GM12878 (cell line): ENCODE measurements at regions not wholly inside any gene's neighbourhood (a gene's known extent, or its start where the extent isn't known, plus 50 kb on each side); places are given as distances from the start of the nearest gene placed in this dataset.

Experiments used
- ATAC-seq: fragments of 200-7000 bp; cut with Tn5 transposase; 3 replicates; pipeline ENCODE4 v1.9.1; 2020; ENCODE audit warnings: mild to moderate bottlenecking, moderate library complexity
- BruUV-seq: library from RNA; stranded (reverse); fragments of 400-500 nt; replicated peaks from 2 replicates; lab custom pipeline; 2021; lab: Mats Ljungman, UMichigan
- CTCF ChIA-PET: fragments of 300-600 bp; sonication (Branson Sonifier 250); formaldehyde crosslinking; extraction: SDS; loops from one replicate; lab custom pipeline; 2021; ENCODE audit warnings: inconsistent platforms; lab: Yijun Ruan, JAX
- POLR2A ChIA-PET: fragments of 350-600 bp; formaldehyde crosslinking; extraction: SDS; loops from one replicate; lab custom pipeline; 2021; ENCODE audit warnings: inconsistent platforms; lab: Charles Lee
- RAD21 ChIA-PET: fragments of 300-600 bp; sonication (Branson Sonifier 250); formaldehyde crosslinking; loops from one replicate; lab custom pipeline; 2023; ENCODE audit warnings: antibody characterized with exemption; ENCODE audit not compliant: unreplicated experiment; lab: Charles Lee
- SMC1A ChIA-PET: fragments of 300-600 bp; sonication (Branson Sonifier 250); formaldehyde crosslinking; loops from one replicate; lab custom pipeline; 2023; ENCODE audit not compliant: unreplicated experiment, uncharacterized antibody; lab: Charles Lee
- DNase-seq: peaks from one replicate; pipeline ENCODE4 v3.0.0-alpha.2; 2011; ENCODE audit warnings: low read depth, low spot score
- FAIRE-seq: peaks from 3 replicates; lab custom pipeline; 2011; peaks lifted over from hg19 to GRCh38; lab: Jason Lieb, UNC
- H2AFZ ChIP-seq: 2 replicates; pipeline ENCODE4 v1.6.0; 2011; ENCODE audit warnings: low read depth, low read length, control low read depth; ENCODE audit not compliant: control insufficient read depth
- H3K27ac ChIP-seq: 2 replicates; pipeline ENCODE4 v1.5.1; 2011; ENCODE audit warnings: control low read depth; ENCODE audit not compliant: control insufficient read depth, insufficient read depth
- H3K27me3 ChIP-seq, 2 experiments: replicated peaks in 1 of 2; 2 replicates each; pipeline versions ENCODE4 v1.6.0 to v1.6.1; 2011; ENCODE audit warnings: low read length in 1 of 2; ENCODE audit not compliant: control insufficient read depth in 2 of 2, insufficient read depth in 2 of 2
- H3K36me3 ChIP-seq, 2 experiments: 2 replicates each; pipeline ENCODE4 v1.5.1; 2011; ENCODE audit warnings: low read length in 1 of 2; ENCODE audit not compliant: control insufficient read depth in 2 of 2, insufficient read depth in 2 of 2
- H3K4me1 ChIP-seq: 2 replicates; pipeline ENCODE4 v1.6.1; 2011; ENCODE audit warnings: mild to moderate bottlenecking, low read length, moderate library complexity, mixed read lengths; ENCODE audit not compliant: control insufficient read depth, insufficient read depth
- H3K4me2 ChIP-seq: 2 replicates; pipeline ENCODE4 v1.6.0; 2011; ENCODE audit warnings: control low read depth; ENCODE audit not compliant: control insufficient read depth, insufficient read depth
- H3K4me3 ChIP-seq: fragments of 200-600 bp; sonication (generic); 2 replicates; pipeline ENCODE4 v1.5.1; 2016
- H3K79me2 ChIP-seq: 2 replicates; pipeline ENCODE4 v1.6.0; 2011; ENCODE audit warnings: low read length; ENCODE audit not compliant: control insufficient read depth, insufficient read depth
- H3K9ac ChIP-seq: 2 replicates; pipeline ENCODE4 v1.8.0; 2011; ENCODE audit warnings: low read length, control low read depth, mixed read lengths; ENCODE audit not compliant: control insufficient read depth, insufficient read depth
- H3K9me3 ChIP-seq: replicated peaks from 3 replicates; pipeline ENCODE4 v1.5.1; 2011; ENCODE audit warnings: mild to moderate bottlenecking, low read length; ENCODE audit not compliant: control insufficient read depth, insufficient read depth
- H4K20me1 ChIP-seq: 2 replicates; pipeline ENCODE4 v1.6.0; 2011; ENCODE audit not compliant: control insufficient read depth, insufficient read depth
- GATAD2B ChIP-seq: fragments of 450-650 bp; conservative IDR thresholded peaks from 2 replicates; pipeline ENCODE4 v1.6.1; 2017; ENCODE audit warnings: low read depth, mild to moderate bottlenecking, moderate library complexity
- IRF4 ChIP-seq: IDR thresholded peaks from 2 replicates; pipeline ENCODE4 v1.6.1; 2011; ENCODE audit warnings: low read depth, low read length
- POLR2AphosphoS5 ChIP-seq: IDR thresholded peaks from 2 replicates; pipeline ENCODE4 v1.6.1; 2011; ENCODE audit warnings: mild to moderate bottlenecking, low read length, inconsistent platforms
- RELA ChIP-seq: fragments of 450-650 bp; IDR thresholded peaks from 2 replicates; pipeline ENCODE4 v1.8.0; 2014; ENCODE audit warnings: borderline replicate concordance; ENCODE audit not compliant: partially characterized antibody
- SUPT20H ChIP-seq: IDR thresholded peaks from 2 replicates; pipeline ENCODE4 v1.6.1; 2011; ENCODE audit warnings: low read depth, mild to moderate bottlenecking, low read length, moderate library complexity, borderline replicate concordance; ENCODE audit not compliant: control insufficient read depth
- TARDBP ChIP-seq: IDR thresholded peaks from 2 replicates; pipeline ENCODE4 v1.6.1; 2016; ENCODE audit warnings: borderline replicate concordance
- ZSCAN29 ChIP-seq: fragments of 450-650 bp; IDR thresholded peaks from 2 replicates; pipeline ENCODE4 v1.6.1; 2017; ENCODE audit warnings: mild to moderate bottlenecking, moderate library complexity
- WGBS: methylation state at CpG from one replicate; pipeline ENCODE4 v1.1.6; 2016; ENCODE audit warnings: low lambda C conversion rate; ENCODE audit not compliant: insufficient replicate concordance, insufficient coverage; ENCODE audit errors: missing lambda C conversion rate; 5-methylcytosine and 5-hydroxymethylcytosine counted together
- in situ Hi-C: fragments of 300-500 bp; cut with MboI; formaldehyde crosslinking; loops from 9 replicates; pipeline ENCODE4 v1.14.3; 2018; ENCODE audit warnings: mixed read lengths
- intact Hi-C: fragments of 100-400 bp; cut with micrococcal nuclease; formaldehyde crosslinking; loops from one replicate; pipeline ENCODE4 v1.14.2; 2022; ENCODE audit not compliant: unreplicated experiment
- TF ChIP-seq, protein P1 (sequence below): fragments of 450-650 bp; conservative IDR thresholded peaks from 2 replicates; pipeline ENCODE4 v1.6.1; 2017; ENCODE audit warnings: mild to moderate bottlenecking, moderate library complexity
- TF ChIP-seq, protein P2 (sequence below): fragments of 450-650 bp; IDR thresholded peaks from 2 replicates; pipeline ENCODE4 v1.6.1; 2017; ENCODE audit warnings: antibody characterized with exemption, mild to moderate bottlenecking, moderate library complexity
- TF ChIP-seq, protein P3 (sequence below): fragments of 450-650 bp; IDR thresholded peaks from 2 replicates; pipeline ENCODE4 v1.6.1; 2017; ENCODE audit warnings: low read depth, mild to moderate bottlenecking, moderate library complexity

DNA sequence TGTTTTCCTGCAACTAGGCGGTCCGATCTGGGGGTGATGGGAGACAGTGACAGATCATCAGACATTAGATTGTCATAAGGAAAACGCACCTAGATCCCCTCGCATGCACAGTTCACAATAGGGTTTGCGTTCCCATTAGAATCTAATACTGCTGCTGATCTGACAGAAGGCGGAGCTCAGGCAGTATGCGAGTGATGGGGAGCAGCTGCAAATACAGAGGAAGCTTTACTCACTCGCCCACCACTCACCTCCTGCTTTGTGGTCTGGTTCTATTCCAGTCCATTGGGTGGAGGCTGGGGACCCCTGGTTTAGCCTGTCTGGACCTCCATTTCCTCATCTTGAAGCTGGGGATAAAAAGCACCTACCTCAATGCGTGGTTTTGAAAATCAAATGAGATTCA, 437.5 kb upstream of the PROK2 start:
- POLR2A ChIA-PET = interaction anchor here (0.6 kb wide), 1 partner anchor 127 kb away, joined by 4 read pairs; no protein-coding TSS in a partner anchor
- Histone ChIP-seq H3K4me1 (no peaks in the 10 kb centered on the region), H3K4me2 (no peak overlapping the region), H3K9me3 (peaks cover 15% of the 10 kb centered on the region), H3K27ac (no peak overlapping the region), H4K20me1 (no peaks in the 10 kb centered on the region), H2AFZ (no peak overlapping the region), H3K79me2 (no peaks in the 10 kb centered on the region), H3K36me3 (no peaks in the 10 kb centered on the region), H3K4me3 (no peak overlapping the region), H3K9ac (no peak overlapping the region), H3K27me3 (no peaks in the 10 kb centered on the region)
- in situ Hi-C loops (no loop called here), intact Hi-C loops (no loop called here)
- SMC1A ChIA-PET = no interaction called here
- CTCF ChIA-PET = interaction anchor here (1.4 kb wide), 1 partner anchor 26 kb away, joined by 3 read pairs; no protein-coding TSS in a partner anchor
- WGBS = 71% methylated on average over 9 of the region's 9 CpGs
- DNase-seq = no peak
- no peak for TF ChIP-seq GATAD2B
- TF ChIP-seq, protein P1, sequence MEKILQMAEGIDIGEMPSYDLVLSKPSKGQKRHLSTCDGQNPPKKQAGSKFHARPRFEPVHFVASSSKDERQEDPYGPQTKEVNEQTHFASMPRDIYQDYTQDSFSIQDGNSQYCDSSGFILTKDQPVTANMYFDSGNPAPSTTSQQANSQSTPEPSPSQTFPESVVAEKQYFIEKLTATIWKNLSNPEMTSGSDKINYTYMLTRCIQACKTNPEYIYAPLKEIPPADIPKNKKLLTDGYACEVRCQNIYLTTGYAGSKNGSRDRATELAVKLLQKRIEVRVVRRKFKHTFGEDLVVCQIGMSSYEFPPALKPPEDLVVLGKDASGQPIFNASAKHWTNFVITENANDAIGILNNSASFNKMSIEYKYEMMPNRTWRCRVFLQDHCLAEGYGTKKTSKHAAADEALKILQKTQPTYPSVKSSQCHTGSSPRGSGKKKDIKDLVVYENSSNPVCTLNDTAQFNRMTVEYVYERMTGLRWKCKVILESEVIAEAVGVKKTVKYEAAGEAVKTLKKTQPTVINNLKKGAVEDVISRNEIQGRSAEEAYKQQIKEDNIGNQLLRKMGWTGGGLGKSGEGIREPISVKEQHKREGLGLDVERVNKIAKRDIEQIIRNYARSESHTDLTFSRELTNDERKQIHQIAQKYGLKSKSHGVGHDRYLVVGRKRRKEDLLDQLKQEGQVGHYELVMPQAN = no peak
- RAD21 ChIA-PET = no interaction called here
- no TSS peak for BruUV-seq
- ATAC-seq = no peak
- FAIRE-seq = no peak

DNA sequence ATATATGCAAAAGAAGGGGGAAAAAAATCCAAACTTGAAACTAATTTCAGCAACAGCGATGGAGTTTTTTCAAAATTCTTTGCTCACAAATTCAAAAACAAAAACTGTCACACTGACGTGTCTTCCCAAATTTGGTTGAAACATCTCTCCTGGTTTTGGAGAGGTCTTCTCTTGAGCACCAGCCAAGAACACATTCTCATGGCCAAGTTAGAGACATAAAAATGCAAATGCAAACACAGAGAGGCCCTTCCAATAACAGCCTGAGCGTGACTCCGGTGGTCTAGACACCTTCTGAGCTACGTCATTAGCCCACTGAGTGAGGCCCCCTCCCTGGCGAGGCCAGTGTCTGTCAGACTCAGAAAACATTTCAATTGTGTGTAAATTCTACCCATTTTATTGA, 436.0 kb upstream of the PROK2 start:
- WGBS = 51% methylated on average over 6 of the region's 6 CpGs
- no peak overlapping the region for H3K27ac ChIP-seq
- CTCF ChIA-PET = no interaction called here
- intact Hi-C loops = no loop called here
- FAIRE-seq (no peak), ATAC-seq (no peak), DNase-seq (no peak)
- peaks cover 9% of the 10 kb centered on the region for H3K9me3 ChIP-seq
- no peaks in the 10 kb centered on the region for H3K4me1 ChIP-seq
- no TSS peak for BruUV-seq
- no peak overlapping the region for H3K9ac ChIP-seq
- no peak overlapping the region for H3K4me2 ChIP-seq
- no peaks in the 10 kb centered on the region for H3K27me3 ChIP-seq
- RAD21 ChIA-PET = no interaction called here
- no peaks in the 10 kb centered on the region for H3K36me3 ChIP-seq
- in situ Hi-C loops = no loop called here
- H2AFZ ChIP-seq = no peak overlapping the region
- no peaks in the 10 kb centered on the region for H4K20me1 ChIP-seq
- POLR2A ChIA-PET = no interaction called here
- no peak overlapping the region for H3K4me3 ChIP-seq
- SMC1A ChIA-PET = no interaction called here
- no peaks in the 10 kb centered on the region for H3K79me2 ChIP-seq
- TF ChIP-seq, protein P2, sequence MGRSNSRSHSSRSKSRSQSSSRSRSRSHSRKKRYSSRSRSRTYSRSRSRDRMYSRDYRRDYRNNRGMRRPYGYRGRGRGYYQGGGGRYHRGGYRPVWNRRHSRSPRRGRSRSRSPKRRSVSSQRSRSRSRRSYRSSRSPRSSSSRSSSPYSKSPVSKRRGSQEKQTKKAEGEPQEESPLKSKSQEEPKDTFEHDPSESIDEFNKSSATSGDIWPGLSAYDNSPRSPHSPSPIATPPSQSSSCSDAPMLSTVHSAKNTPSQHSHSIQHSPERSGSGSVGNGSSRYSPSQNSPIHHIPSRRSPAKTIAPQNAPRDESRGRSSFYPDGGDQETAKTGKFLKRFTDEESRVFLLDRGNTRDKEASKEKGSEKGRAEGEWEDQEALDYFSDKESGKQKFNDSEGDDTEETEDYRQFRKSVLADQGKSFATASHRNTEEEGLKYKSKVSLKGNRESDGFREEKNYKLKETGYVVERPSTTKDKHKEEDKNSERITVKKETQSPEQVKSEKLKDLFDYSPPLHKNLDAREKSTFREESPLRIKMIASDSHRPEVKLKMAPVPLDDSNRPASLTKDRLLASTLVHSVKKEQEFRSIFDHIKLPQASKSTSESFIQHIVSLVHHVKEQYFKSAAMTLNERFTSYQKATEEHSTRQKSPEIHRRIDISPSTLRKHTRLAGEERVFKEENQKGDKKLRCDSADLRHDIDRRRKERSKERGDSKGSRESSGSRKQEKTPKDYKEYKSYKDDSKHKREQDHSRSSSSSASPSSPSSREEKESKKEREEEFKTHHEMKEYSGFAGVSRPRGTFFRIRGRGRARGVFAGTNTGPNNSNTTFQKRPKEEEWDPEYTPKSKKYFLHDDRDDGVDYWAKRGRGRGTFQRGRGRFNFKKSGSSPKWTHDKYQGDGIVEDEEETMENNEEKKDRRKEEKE = no peak
- TF ChIP-seq IRF4 (no peak), TARDBP (no peak), POLR2AphosphoS5 (no peak), RELA (no peak), ZSCAN29 (no peak), SUPT20H (no peak)
- TF ChIP-seq, protein P3, sequence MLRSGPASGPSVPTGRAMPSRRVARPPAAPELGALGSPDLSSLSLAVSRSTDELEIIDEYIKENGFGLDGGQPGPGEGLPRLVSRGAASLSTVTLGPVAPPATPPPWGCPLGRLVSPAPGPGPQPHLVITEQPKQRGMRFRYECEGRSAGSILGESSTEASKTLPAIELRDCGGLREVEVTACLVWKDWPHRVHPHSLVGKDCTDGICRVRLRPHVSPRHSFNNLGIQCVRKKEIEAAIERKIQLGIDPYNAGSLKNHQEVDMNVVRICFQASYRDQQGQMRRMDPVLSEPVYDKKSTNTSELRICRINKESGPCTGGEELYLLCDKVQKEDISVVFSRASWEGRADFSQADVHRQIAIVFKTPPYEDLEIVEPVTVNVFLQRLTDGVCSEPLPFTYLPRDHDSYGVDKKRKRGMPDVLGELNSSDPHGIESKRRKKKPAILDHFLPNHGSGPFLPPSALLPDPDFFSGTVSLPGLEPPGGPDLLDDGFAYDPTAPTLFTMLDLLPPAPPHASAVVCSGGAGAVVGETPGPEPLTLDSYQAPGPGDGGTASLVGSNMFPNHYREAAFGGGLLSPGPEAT = no peak
